ENCODE measurements at regions not wholly inside any gene's neighbourhood (a gene's known extent, or its start where the extent isn't known, plus 50 kb on each side); places are given as distances from the start of the nearest gene placed in this dataset.

DNA sequence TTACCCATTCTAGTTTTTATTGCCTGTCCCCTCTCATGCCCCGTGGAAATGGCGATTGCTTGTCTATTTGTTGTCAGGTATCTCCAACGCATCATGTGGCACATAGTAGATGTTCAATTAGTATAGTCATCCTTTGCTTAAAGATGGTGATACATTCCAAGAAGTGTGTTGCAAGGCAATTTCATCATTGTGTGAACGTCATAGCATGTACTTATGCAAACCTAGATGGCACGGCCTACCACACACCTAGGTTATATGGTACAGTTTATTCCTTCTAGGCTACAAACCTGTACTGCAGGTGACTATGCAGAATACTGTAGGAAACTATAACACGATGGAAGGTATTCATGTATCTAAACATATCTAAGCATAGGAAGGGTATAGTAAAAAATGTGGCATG, 163.9 kb upstream of the DAPK1 start:
- no peak overlapping the region for H3K27ac ChIP-seq (ENCODE audit: low read length)
- H3K9ac ChIP-seq (ENCODE audit: low read length) = no peak overlapping the region
- H3K27me3 ChIP-seq (ENCODE audit: low read depth, low read length) = peaks cover 11% of the 10 kb centered on the region
- no peak overlapping the region for H3K4me3 ChIP-seq (ENCODE audit: low read length)
- no peaks in the 10 kb centered on the region for H3K79me2 ChIP-seq (ENCODE audit: low read length)
- H3K9me3 ChIP-seq (ENCODE audit: insufficient read depth, low read length) = no peaks in the 10 kb centered on the region
- H3K4me2 ChIP-seq (ENCODE audit: low read length) = no peak overlapping the region
- H2AFZ ChIP-seq (ENCODE audit: low read depth, low read length) = no peak overlapping the region
- H3K4me1 ChIP-seq (ENCODE audit: low read length) = no peaks in the 10 kb centered on the region
- no peaks in the 10 kb centered on the region for H3K36me3 ChIP-seq (replicated peaks; ENCODE audit: low read depth, low read length)
- 0 out of 2 replicates have a peak, but pooled peaks cover 3% of the 10 kb centered on the region for H4K20me1 ChIP-seq (ENCODE audit: insufficient read depth, low read length)
- TF ChIP-seq, protein P1, sequence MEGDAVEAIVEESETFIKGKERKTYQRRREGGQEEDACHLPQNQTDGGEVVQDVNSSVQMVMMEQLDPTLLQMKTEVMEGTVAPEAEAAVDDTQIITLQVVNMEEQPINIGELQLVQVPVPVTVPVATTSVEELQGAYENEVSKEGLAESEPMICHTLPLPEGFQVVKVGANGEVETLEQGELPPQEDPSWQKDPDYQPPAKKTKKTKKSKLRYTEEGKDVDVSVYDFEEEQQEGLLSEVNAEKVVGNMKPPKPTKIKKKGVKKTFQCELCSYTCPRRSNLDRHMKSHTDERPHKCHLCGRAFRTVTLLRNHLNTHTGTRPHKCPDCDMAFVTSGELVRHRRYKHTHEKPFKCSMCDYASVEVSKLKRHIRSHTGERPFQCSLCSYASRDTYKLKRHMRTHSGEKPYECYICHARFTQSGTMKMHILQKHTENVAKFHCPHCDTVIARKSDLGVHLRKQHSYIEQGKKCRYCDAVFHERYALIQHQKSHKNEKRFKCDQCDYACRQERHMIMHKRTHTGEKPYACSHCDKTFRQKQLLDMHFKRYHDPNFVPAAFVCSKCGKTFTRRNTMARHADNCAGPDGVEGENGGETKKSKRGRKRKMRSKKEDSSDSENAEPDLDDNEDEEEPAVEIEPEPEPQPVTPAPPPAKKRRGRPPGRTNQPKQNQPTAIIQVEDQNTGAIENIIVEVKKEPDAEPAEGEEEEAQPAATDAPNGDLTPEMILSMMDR (IDR thresholded peaks at IDR 0.05; ENCODE audit: low read depth, low read length) = no peak
- no peak for TF ChIP-seq EZH2phosphoT487 (IDR thresholded peaks at IDR 0.05; ENCODE audit: low read depth)

DNA sequence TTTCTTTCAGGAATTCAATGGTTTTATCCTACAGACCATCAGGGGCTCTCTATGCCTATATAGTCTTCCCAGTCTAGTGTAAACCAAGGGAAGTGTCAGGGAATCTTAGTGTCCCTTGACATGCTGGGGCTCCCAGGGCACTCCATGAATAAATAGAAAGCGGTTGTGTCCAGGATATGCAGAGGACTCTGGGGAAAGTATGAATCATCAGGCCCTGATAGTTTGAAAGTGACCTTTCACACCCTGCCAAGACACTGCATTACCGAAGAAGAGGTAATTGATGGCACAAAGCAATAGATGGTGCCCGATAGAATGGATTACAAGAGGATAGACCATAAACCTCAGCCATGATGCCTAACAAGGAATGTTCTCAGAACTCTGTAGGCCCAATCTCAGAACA, 163.3 kb upstream of the DAPK1 start:
- TF ChIP-seq, protein P1 (IDR thresholded peaks at IDR 0.05; ENCODE audit: low read depth, low read length) = no peak
- no peak for TF ChIP-seq EZH2phosphoT487 (IDR thresholded peaks at IDR 0.05; ENCODE audit: low read depth)
- Histone ChIP-seq H3K79me2 (ENCODE audit: low read length) (no peaks in the 10 kb centered on the region), H4K20me1 (ENCODE audit: insufficient read depth, low read length) (0 out of 2 replicates have a peak, but pooled peaks cover 3% of the 10 kb centered on the region), H3K4me1 (ENCODE audit: low read length) (no peaks in the 10 kb centered on the region), H3K4me3 (ENCODE audit: low read length) (no peak overlapping the region), H3K4me2 (ENCODE audit: low read length) (no peak overlapping the region), H3K36me3 (replicated peaks; ENCODE audit: low read depth, low read length) (no peaks in the 10 kb centered on the region), H3K27ac (ENCODE audit: low read length) (no peak overlapping the region), H3K9ac (ENCODE audit: low read length) (no peak overlapping the region), H2AFZ (ENCODE audit: low read depth, low read length) (no peak overlapping the region), H3K27me3 (ENCODE audit: low read depth, low read length) (peaks cover 11% of the 10 kb centered on the region), H3K9me3 (ENCODE audit: insufficient read depth, low read length) (no peaks in the 10 kb centered on the region)

DNA sequence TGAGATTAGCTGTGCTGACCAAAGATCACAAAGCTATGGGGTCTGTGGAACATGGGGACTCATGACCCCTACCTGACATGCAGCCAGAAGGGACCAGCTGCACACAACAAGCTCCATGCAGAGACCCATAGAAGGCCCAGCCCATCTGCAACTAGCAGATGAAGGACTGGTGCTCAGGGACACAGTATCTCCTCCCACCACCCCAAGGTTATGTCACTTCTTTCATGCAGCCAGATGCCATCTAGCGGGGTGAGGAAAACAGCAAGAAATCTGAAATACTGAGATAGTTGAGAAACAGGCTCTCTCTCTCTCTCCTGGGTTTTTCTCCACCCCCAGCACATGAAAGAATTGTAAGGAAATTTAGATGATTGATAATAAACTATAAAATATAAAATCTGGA, 161.3 kb upstream of the DAPK1 start:
- peaks cover 11% of the 10 kb centered on the region for H3K27me3 ChIP-seq (ENCODE audit: low read depth, low read length)
- H3K4me3 ChIP-seq (ENCODE audit: low read length) = no peak overlapping the region
- no peak overlapping the region for H3K9ac ChIP-seq (ENCODE audit: low read length)
- no peaks in the 10 kb centered on the region for H3K4me1 ChIP-seq (ENCODE audit: low read length)
- H3K36me3 ChIP-seq (replicated peaks; ENCODE audit: low read depth, low read length) = no peaks in the 10 kb centered on the region
- H3K27ac ChIP-seq (ENCODE audit: low read length) = no peak overlapping the region
- no peak for TF ChIP-seq EZH2phosphoT487 (IDR thresholded peaks at IDR 0.05; ENCODE audit: low read depth)
- TF ChIP-seq, protein P1 (IDR thresholded peaks at IDR 0.05; ENCODE audit: low read depth, low read length) = no peak
- no peaks in the 10 kb centered on the region for H3K9me3 ChIP-seq (ENCODE audit: insufficient read depth, low read length)
- no peak overlapping the region for H2AFZ ChIP-seq (ENCODE audit: low read depth, low read length)
- no peak overlapping the region for H3K4me2 ChIP-seq (ENCODE audit: low read length)
- no peaks in the 10 kb centered on the region for H3K79me2 ChIP-seq (ENCODE audit: low read length)
- H4K20me1 ChIP-seq (ENCODE audit: insufficient read depth, low read length) = 0 out of 2 replicates have a peak, but pooled peaks cover 3% of the 10 kb centered on the region

DNA sequence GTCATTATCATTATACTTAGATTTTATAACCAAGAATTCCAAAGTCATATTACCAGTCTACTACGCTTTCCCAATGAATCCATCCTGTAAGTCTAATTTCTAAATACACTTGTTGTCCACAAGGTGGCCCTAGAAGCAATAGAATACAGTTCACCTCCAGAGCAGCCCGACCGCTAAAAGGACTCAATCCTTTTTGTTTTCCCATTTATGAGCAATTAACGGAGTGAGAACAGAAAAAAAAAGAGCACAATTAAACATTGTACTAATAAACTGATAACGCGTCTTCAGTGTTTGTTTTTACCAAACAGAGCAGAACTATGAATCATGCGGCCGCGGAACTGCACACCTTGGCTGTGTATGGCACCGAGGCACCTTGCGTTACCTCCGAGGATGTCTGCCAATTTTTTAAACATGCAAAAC, 160.7 kb upstream of the DAPK1 start:
- Histone ChIP-seq H3K36me3 (replicated peaks; ENCODE audit: low read depth, low read length) (no peaks in the 10 kb centered on the region), H3K4me1 (ENCODE audit: low read length) (no peaks in the 10 kb centered on the region), H3K9ac (ENCODE audit: low read length) (no peak overlapping the region), H3K4me2 (ENCODE audit: low read length) (no peak overlapping the region), H2AFZ (ENCODE audit: low read depth, low read length) (no peak overlapping the region), H3K9me3 (ENCODE audit: insufficient read depth, low read length) (no peaks in the 10 kb centered on the region), H3K27ac (ENCODE audit: low read length) (no peak overlapping the region), H4K20me1 (ENCODE audit: insufficient read depth, low read length) (0 out of 2 replicates have a peak, but pooled peaks cover 3% of the 10 kb centered on the region), H3K79me2 (ENCODE audit: low read length) (no peaks in the 10 kb centered on the region), H3K4me3 (ENCODE audit: low read length) (no peak overlapping the region), H3K27me3 (ENCODE audit: low read depth, low read length) (peaks cover 11% of the 10 kb centered on the region)
- TF ChIP-seq, protein P1 (IDR thresholded peaks at IDR 0.05; ENCODE audit: low read depth, low read length) = peak; percentile 56
- no peak for TF ChIP-seq EZH2phosphoT487 (IDR thresholded peaks at IDR 0.05; ENCODE audit: low read depth)
